ENCODE measurements at regions not wholly inside any gene's neighbourhood (a gene's known extent, or its start where the extent isn't known, plus 50 kb on each side); places are given as distances from the start of the nearest gene placed in this dataset.
"Not testable (repeated sequence)": the region's sequence is repeated elsewhere in the genome, so short reads cannot be mapped to it uniquely, and the experiment has no call there.

- Mint-ChIP-seq H3K27me3 (peaks cover 3% of the 10 kb centered on the region), H3K4me3 (no peak overlapping the region)
Measured at GRCh38 chr16:52748741-52749140, 201.8 kb upstream of the TOX3 start.

DNA sequence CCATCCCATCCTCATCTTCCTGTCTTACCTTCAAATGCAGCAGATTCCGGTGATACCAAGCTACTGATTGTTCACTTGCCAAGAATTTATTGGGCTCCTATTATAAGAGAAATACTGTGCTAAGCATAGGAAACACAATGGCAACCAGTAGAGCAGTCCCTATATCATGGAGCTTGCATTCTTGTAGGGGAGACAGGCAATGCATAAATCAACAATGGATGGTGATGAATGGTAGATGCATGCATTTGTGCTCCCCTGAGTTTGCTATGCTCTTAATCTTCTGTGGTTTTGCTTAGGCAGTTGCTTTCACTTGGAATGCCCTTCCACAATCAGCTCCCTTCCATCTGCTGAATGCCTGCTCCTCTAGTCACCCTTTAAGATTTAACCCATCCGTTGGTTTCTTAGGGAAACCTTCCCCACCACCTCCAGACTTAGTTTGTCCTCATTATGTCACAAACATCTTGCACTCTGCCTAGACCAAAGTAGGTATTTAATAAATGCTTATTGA, 200.2 kb upstream of the TOX3 start:
- DNase-seq (ENCODE audit: low spot score in 2 of 2), result no peak
- no peak for ATAC-seq (ENCODE audit: low read depth)
- peaks cover 3% of the 10 kb centered on the region for H3K27me3 Mint-ChIP-seq
- no peak overlapping the region for H3K27ac Mint-ChIP-seq
- no peaks in the 10 kb centered on the region for H3K36me3 Mint-ChIP-seq
- H3K4me1 Mint-ChIP-seq, result no peaks in the 10 kb centered on the region
- H3K4me3 Mint-ChIP-seq, result no peak overlapping the region
- H3K9me3 Mint-ChIP-seq, result no peaks in the 10 kb centered on the region

More at GRCh38 chr16:52748741-52749140, 201.8 kb upstream of the TOX3 start:
- H3K27ac Mint-ChIP-seq, result no peak overlapping the region
- H3K36me3 Mint-ChIP-seq, result no peaks in the 10 kb centered on the region
- DNase-seq (ENCODE audit: low spot score in 2 of 2) (no peak), ATAC-seq (ENCODE audit: low read depth) (no peak)
- no peaks in the 10 kb centered on the region for H3K9me3 Mint-ChIP-seq
- H3K4me1 Mint-ChIP-seq, result no peaks in the 10 kb centered on the region

DNA sequence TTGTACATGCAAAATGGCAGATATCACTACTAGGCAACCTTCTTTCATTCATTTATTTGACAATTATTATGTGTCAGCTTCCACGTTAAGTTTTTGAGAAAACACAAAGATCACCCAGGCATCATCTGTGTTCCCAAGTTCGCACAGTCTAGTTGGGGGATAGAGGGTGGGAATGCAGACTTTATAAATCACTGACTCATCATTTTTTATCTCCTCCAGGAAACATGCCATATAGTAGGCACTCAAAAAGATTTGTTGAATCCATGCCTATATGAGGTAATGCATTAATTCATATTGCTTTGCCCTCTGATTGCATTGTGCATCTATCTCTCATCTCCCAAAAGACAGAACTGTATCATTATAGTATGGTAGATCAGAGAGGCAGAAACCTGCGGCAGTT, 196.8 kb upstream of the TOX3 start:
- no peaks in the 10 kb centered on the region for H3K36me3 Mint-ChIP-seq
- H3K9me3 Mint-ChIP-seq, result peaks cover 9% of the 10 kb centered on the region
- no peak for DNase-seq (ENCODE audit: low spot score in 2 of 2)
- H3K4me1 Mint-ChIP-seq, result no peaks in the 10 kb centered on the region
- H3K27ac Mint-ChIP-seq, result no peak overlapping the region
- ATAC-seq (ENCODE audit: low read depth), result no peak
- H3K4me3 Mint-ChIP-seq, result no peak overlapping the region
- H3K27me3 Mint-ChIP-seq, result no peaks in the 10 kb centered on the region

DNA sequence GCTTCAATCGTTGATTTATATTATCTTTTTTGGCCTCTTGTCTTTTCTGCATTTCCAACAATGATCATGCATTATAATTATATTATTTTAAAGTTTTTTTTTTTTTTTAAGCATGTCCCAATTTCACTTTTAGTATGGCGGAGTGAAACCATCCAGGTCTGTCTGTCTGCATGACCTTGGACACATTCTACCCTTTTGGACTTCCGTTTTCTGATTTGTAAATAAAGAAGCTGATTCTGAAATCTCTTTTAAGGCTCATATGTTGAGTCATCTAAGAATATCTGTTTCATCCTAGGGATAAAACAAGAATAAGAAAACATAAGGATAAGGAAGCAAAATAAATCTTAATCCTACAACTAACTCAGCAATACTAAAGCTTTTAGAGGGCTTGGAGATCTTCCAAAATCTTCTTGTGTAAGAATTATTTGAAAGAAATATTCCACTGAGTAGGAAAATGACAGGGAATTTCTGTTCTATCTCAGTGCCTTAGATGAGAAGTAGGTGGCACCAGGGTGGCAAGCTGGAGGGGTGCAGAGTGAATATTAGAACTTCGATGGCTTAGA, 195.7 kb upstream of the TOX3 start:
- no peaks in the 10 kb centered on the region for H3K4me1 Mint-ChIP-seq
- peaks cover 9% of the 10 kb centered on the region for H3K9me3 Mint-ChIP-seq
- no peak overlapping the region for H3K4me3 Mint-ChIP-seq
- H3K27ac Mint-ChIP-seq, result no peak overlapping the region
- ATAC-seq (ENCODE audit: low read depth) (no peak), DNase-seq (ENCODE audit: low spot score in 2 of 2) (no peak)
- H3K36me3 Mint-ChIP-seq, result no peaks in the 10 kb centered on the region
- no peaks in the 10 kb centered on the region for H3K27me3 Mint-ChIP-seq

DNA sequence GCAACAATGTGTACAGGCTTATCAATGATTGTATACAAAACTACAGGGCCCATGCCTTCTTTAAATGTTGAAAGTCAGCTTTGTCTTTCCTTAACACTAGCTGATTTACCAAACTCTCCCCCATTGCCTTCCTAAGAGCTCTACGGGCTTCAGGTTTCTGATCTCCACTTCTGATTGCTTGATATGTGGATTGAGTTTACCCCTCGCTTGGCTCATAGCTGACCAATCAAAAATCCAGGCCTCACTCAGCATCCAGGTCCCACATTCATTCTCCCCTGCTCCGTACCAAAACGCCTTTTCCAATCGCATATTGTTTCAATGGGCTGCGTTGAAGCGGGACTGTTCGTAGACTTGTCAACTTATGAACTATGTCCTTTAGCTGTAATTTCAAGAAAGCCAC, 195.1 kb upstream of the TOX3 start:
- Mint-ChIP-seq H3K36me3 (no peaks in the 10 kb centered on the region), H3K9me3 (peaks cover 9% of the 10 kb centered on the region), H3K27me3 (no peaks in the 10 kb centered on the region), H3K27ac (no peak overlapping the region), H3K4me1 (no peaks in the 10 kb centered on the region), H3K4me3 (no peak overlapping the region)
- DNase-seq (ENCODE audit: low spot score in 2 of 2) (no peak), ATAC-seq (ENCODE audit: low read depth) (no peak)

DNA sequence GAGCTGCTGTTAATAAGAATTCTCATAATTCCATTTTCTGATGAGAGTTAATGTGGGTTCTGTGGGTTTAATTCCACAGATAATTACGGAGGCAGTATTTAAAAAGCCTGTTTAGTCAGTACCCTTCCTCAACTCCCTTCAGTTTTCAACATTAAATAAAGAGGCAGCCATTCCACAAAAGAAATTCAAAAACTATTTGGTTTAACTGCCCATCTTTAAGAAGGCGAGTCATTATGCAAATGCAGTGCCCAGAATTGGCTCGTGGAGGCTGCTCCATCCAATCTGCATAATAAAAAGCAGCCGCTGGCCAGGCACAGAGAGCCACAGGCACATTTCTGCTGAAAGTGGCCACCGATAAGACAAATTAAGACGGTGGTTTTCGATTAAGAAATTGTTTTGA, 194.4 kb upstream of the TOX3 start:
- no peak overlapping the region for H3K4me3 Mint-ChIP-seq
- H3K36me3 Mint-ChIP-seq, result no peaks in the 10 kb centered on the region
- H3K4me1 Mint-ChIP-seq, result no peaks in the 10 kb centered on the region
- ATAC-seq (ENCODE audit: low read depth) (no peak), DNase-seq (ENCODE audit: low spot score in 2 of 2) (no peak)
- no peak overlapping the region for H3K27ac Mint-ChIP-seq
- H3K27me3 Mint-ChIP-seq, result no peaks in the 10 kb centered on the region
- H3K9me3 Mint-ChIP-seq, result peaks cover 9% of the 10 kb centered on the region

- no peaks in the 10 kb centered on the region for H3K4me1 Mint-ChIP-seq
- H3K4me3 Mint-ChIP-seq, result no peak overlapping the region
- H3K27ac Mint-ChIP-seq, result no peak overlapping the region
- ATAC-seq (ENCODE audit: low read depth), result no peak
- H3K27me3 Mint-ChIP-seq, result no peaks in the 10 kb centered on the region
- DNase-seq (ENCODE audit: low spot score in 2 of 2), result no peak
- peaks cover 9% of the 10 kb centered on the region for H3K9me3 Mint-ChIP-seq
- H3K36me3 Mint-ChIP-seq, result no peaks in the 10 kb centered on the region
Measured at GRCh38 chr16:52740766-52741165, 193.8 kb upstream of the TOX3 start.

DNA sequence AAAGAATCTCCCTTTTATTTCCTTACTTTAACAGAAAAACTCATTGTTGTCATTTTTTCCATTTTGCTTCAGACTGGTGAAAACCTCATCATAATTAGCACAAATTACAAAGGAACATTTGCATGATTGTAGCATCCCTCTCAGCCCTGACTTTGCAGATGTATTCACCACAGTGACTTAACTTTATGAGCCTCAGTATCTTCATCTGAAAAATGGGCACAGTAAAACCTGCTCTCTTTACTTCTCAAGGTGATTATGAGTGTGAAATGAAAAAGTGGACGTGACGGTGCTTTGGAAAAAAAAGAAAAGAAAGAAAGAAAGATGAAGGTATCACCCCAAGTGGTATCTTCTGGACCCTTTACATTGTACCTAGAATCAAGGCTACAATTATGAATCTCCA, 193.4 kb upstream of the TOX3 start:
- no peaks in the 10 kb centered on the region for H3K4me1 Mint-ChIP-seq
- DNase-seq (ENCODE audit: low spot score in 2 of 2) (no peak), ATAC-seq (ENCODE audit: low read depth) (no peak)
- H3K9me3 Mint-ChIP-seq, result peaks cover 10% of the 10 kb centered on the region
- no peaks in the 10 kb centered on the region for H3K27me3 Mint-ChIP-seq
- no peaks in the 10 kb centered on the region for H3K36me3 Mint-ChIP-seq
- H3K4me3 Mint-ChIP-seq, result no peak overlapping the region
- H3K27ac Mint-ChIP-seq, result no peak overlapping the region

GRCh38 chr16:52738992-52739391, 192.0 kb upstream of the TOX3 start:
- H3K4me3 Mint-ChIP-seq; DNase-seq (ENCODE audit: low spot score in 2 of 2); H3K27me3 Mint-ChIP-seq; H3K27ac Mint-ChIP-seq; H3K4me1 Mint-ChIP-seq; ATAC-seq (ENCODE audit: low read depth); H3K36me3 Mint-ChIP-seq: not testable (repeated sequence)
- peaks cover 10% of the 10 kb centered on the region for H3K9me3 Mint-ChIP-seq

DNA sequence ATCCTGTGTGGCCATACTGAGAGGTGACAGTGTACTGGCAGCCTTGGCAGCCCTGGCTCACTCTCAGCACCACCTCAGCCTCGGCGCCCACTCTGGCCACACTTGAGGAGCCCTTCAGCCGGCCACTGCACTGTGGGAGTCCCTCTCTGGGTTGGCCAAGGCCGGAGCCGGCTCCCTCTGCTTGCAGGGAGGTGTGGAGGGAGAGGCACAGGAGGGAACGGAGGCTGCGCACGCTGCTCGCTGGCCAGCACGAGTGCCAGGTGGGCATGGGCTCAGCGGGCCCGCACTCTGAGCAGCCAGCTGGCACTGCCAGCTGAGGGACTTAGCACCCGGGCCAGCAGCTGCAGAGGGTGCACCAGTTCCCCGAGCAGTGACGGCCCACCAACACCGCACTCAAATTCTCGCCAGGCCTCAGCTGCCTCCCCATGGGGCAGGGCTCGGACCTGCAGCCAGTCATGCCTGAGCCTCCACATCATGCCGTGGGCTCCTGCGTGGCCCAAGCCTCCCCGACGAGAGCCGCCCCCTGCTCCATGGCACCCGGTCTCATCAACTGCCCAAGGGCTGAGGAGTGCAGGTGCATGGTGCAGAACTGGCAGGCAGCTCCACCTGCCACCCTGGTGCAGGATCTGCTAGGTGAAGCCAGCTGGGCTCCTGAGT, 184.4 kb upstream of the TOX3 start:
- no peaks in the 10 kb centered on the region for H3K27me3 Mint-ChIP-seq
- no peak for ATAC-seq (ENCODE audit: low read depth)
- H3K36me3 Mint-ChIP-seq, result no peaks in the 10 kb centered on the region
- no peak overlapping the region for H3K4me3 Mint-ChIP-seq
- no peak overlapping the region for H3K27ac Mint-ChIP-seq
- peaks cover 2% of the 10 kb centered on the region for H3K9me3 Mint-ChIP-seq
- no peak for DNase-seq (ENCODE audit: low spot score in 2 of 2)
- no peaks in the 10 kb centered on the region for H3K4me1 Mint-ChIP-seq

- Mint-ChIP-seq H3K27ac (no peak overlapping the region), H3K27me3 (no peaks in the 10 kb centered on the region), H3K36me3 (no peaks in the 10 kb centered on the region), H3K4me3 (no peak overlapping the region), H3K9me3 (peaks cover 1% of the 10 kb centered on the region), H3K4me1 (no peaks in the 10 kb centered on the region)
- DNase-seq (ENCODE audit: low spot score in 2 of 2) (no peak), ATAC-seq (ENCODE audit: low read depth) (no peak)
Measured at GRCh38 chr16:52729731-52730130, 182.8 kb upstream of the TOX3 start.

- Mint-ChIP-seq H3K27ac (no peak overlapping the region), H3K27me3 (no peaks in the 10 kb centered on the region), H3K9me3 (peaks cover 5% of the 10 kb centered on the region), H3K36me3 (no peaks in the 10 kb centered on the region), H3K4me3 (no peak overlapping the region), H3K4me1 (no peaks in the 10 kb centered on the region)
- DNase-seq (ENCODE audit: low spot score in 2 of 2) (no peak), ATAC-seq (ENCODE audit: low read depth) (no peak)
Measured at GRCh38 chr16:52727849-52728248, 180.9 kb upstream of the TOX3 start.

DNA sequence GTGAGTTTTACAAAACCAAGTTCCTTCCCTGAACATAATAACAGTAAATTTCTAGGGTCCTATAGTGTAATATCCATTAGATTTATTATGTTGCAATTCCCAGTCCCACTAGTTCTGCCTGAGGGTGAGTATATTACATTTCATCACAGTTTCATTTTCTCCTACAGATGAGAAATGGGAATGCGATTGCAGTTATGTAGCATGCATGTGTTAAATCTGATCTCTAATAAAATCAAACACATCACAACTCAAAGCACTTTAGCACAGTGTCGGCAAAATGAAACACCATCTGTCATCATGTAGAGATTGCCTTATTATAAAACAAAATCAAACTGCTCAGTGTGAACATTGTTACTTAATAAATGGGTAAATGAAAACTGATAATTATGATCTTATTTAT, 180.5 kb upstream of the TOX3 start:
- no peaks in the 10 kb centered on the region for H3K36me3 Mint-ChIP-seq
- no peaks in the 10 kb centered on the region for H3K27me3 Mint-ChIP-seq
- DNase-seq (ENCODE audit: low spot score in 2 of 2) (no peak), ATAC-seq (ENCODE audit: low read depth) (no peak)
- H3K27ac Mint-ChIP-seq, result no peak overlapping the region
- H3K4me3 Mint-ChIP-seq, result no peak overlapping the region
- H3K4me1 Mint-ChIP-seq, result no peaks in the 10 kb centered on the region
- peaks cover 5% of the 10 kb centered on the region for H3K9me3 Mint-ChIP-seq

- DNase-seq (ENCODE audit: low spot score in 2 of 2) (no peak), ATAC-seq (ENCODE audit: low read depth) (no peak)
- Mint-ChIP-seq H3K27ac (no peak overlapping the region), H3K9me3 (peaks cover 9% of the 10 kb centered on the region), H3K27me3 (no peaks in the 10 kb centered on the region), H3K4me1 (no peaks in the 10 kb centered on the region), H3K4me3 (no peak overlapping the region), H3K36me3 (no peaks in the 10 kb centered on the region)
Measured at GRCh38 chr16:52725461-52725860, 178.5 kb upstream of the TOX3 start.

GRCh38 chr16:52725043-52725442, 178.1 kb upstream of the TOX3 start:
- no peak overlapping the region for H3K27ac Mint-ChIP-seq
- ATAC-seq (ENCODE audit: low read depth) (no peak), DNase-seq (ENCODE audit: low spot score in 2 of 2) (no peak)
- H3K27me3 Mint-ChIP-seq, result no peaks in the 10 kb centered on the region
- no peaks in the 10 kb centered on the region for H3K36me3 Mint-ChIP-seq
- no peaks in the 10 kb centered on the region for H3K4me1 Mint-ChIP-seq
- no peak overlapping the region for H3K4me3 Mint-ChIP-seq
- peaks cover 9% of the 10 kb centered on the region for H3K9me3 Mint-ChIP-seq
